ENCODE measurements at regions not wholly inside any gene's neighbourhood (a gene's known extent, or its start where the extent isn't known, plus 50 kb on each side); places are given as distances from the start of the nearest gene placed in this dataset.

- DNase-seq: no peak
Measured at GRCh38 chr10:106520698-106521097, 643.8 kb downstream of the SORCS1 start.

- no peak for DNase-seq
Measured at GRCh38 chr10:106519376-106520030, 645.0 kb downstream of the SORCS1 start.

GRCh38 chr10:106515206-106515790, 649.2 kb downstream of the SORCS1 start:
- DNase-seq: peak; percentile 75

GRCh38 chr10:106513352-106513771, 651.1 kb downstream of the SORCS1 start:
- no peak for DNase-seq

GRCh38 chr10:106511917-106512316, 652.6 kb downstream of the SORCS1 start:
- DNase-seq: no peak

GRCh38 chr10:106508950-106509349, 655.6 kb downstream of the SORCS1 start:
- DNase-seq: no peak

- no peak for DNase-seq
Measured at GRCh38 chr10:106506526-106507283, 657.8 kb downstream of the SORCS1 start.

DNA sequence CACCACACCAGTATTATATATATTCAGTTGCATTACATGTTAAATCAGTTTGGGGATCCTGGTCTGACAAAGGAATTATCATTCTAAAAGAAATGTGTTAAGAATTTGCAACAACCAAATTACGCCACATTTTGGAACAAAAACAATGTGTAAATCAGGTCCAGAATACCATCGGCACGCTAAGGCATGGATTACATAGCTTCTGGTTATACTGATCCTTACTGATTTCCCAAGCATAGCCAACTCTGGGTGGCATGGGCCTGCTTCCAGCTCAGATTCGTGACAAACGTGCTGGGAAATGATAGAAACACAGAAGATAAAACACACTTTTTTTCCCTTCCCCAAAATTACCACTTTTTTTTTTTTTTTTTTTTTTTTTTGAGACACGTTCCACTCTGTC, 660.0 kb downstream of the SORCS1 start:
- DNase-seq: no peak

GRCh38 chr10:106502641-106503040, 661.9 kb downstream of the SORCS1 start:
- DNase-seq: peak; percentile 28

- DNase-seq: no peak
Measured at GRCh38 chr10:106500925-106501525, 663.5 kb downstream of the SORCS1 start.

GRCh38 chr10:106500041-106500924, 664.2 kb downstream of the SORCS1 start:
- no peak for DNase-seq

- DNase-seq: no peak
Measured at GRCh38 chr10:106499448-106499847, 665.1 kb downstream of the SORCS1 start.

- DNase-seq: no peak
Measured at GRCh38 chr10:106498675-106499074, 665.8 kb downstream of the SORCS1 start.

DNA sequence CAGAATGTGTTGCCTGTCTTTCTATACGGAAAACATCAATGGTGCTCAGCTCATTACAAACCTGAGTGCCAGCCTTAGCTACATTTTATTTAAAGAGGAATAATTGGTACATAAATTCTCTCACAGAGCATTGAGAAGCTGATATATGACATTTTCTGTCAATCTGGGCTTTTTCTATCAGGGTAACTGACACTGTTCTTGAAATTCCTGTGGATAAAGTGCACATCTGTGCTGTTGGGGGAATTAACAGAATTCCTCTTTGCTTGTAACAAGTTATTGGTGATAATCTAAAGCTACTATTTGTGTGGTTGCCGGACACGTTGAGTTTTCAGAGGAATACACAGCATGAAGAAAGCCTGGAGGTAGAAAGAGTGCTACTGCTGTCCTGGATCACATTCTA, 668.6 kb downstream of the SORCS1 start:
- DNase-seq: no peak

- no peak for DNase-seq
Measured at GRCh38 chr10:106493751-106494150, 670.8 kb downstream of the SORCS1 start.

DNA sequence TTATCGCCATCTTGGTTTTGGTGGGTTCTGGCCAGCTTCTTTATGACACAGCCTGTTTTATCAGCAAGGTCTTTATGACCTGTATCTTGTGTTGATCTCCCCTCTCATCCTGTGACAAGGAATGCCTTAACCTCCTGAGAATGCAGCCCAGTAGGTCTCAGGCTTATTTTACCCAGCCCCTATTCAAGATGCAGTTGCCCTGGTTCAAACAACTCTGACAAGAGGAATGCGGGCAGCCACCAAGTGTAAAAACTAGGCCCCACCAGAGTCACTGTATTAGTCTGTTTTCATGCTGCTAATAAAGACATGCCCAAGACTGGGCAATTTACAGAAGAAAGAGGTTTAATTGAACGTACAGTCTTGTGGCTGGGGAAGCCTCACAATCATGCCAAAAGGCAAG, 671.3 kb downstream of the SORCS1 start:
- DNase-seq: no peak

GRCh38 chr10:106487726-106488125, 676.8 kb downstream of the SORCS1 start:
- DNase-seq: no peak

GRCh38 chr10:106481598-106482275, 682.8 kb downstream of the SORCS1 start:
- no peak for DNase-seq

- no peak for DNase-seq
Measured at GRCh38 chr10:106479636-106480035, 684.9 kb downstream of the SORCS1 start.

GRCh38 chr10:106474876-106475275, 689.6 kb downstream of the SORCS1 start:
- DNase-seq: no peak

DNA sequence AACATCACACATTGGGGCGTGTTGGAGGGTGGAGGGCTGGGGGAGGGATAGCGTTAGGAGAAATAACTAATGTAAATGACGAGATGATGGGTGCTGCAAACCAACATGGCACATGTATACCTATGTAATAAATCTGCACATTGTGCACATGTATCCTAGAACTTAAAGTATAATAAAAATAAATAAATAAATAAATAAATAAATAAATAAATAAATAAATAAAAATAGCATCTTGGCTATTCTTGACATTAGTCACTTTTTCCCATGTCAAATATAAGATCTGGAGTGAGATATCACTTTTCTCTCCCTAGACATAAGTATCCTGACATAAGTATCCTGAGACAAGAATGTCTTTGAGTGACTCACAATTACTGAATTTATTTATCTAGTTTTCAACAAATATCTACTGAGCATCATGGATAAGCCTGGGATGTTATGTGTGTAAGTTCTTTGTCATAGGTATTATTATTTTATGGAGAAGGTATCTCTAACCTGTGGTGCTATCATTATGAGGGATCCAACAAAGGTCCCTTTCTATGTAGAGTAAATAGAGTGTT, 691.3 kb downstream of the SORCS1 start:
- no peak for DNase-seq

GRCh38 chr10:106467506-106467905, 697.0 kb downstream of the SORCS1 start:
- DNase-seq: no peak

Data from eye (tissue), 1 donor.